ENCODE measurements at regions not wholly inside any gene's neighbourhood (a gene's known extent, or its start where the extent isn't known, plus 50 kb on each side); places are given as distances from the start of the nearest gene placed in this dataset.

GRCh38 chr1:14538335-14538734, 60.1 kb upstream of the KAZN start:
- no peaks in the 10 kb centered on the region for H3K27me3 ChIP-seq (replicated peaks; ENCODE audit: insufficient read depth, low read depth, low read length, poor library complexity)
- no TSS peak for BruUV-seq (replicated peaks)
- peaks cover 32% of the 10 kb centered on the region for H3K4me1 ChIP-seq (ENCODE audit: insufficient read depth, low read length, poor library complexity, severe bottlenecking)
- ChIA-PET POLR2A (ENCODE audit: low non-redundant PET) (no interaction called here), CTCF (no interaction called here)
- DNase-seq (ENCODE audit: low spot score): peak; percentile 44
- no peak overlapping the region for H3K4me3 ChIP-seq (ENCODE audit: low read depth, low read length, poor library complexity, severe bottlenecking)
- H3K27ac ChIP-seq (ENCODE audit: low read depth, low read length, poor library complexity, severe bottlenecking): no peak overlapping the region
- TF ChIP-seq EZH2 (IDR thresholded peaks at IDR 0.05; ENCODE audit: borderline replicate concordance, low read depth, low read length, poor library complexity, severe bottlenecking): no peak
- TF ChIP-seq CTCF (conservative IDR thresholded peaks at IDR 0.05; ENCODE audit: low read depth, low read length): peak; percentile 44
- no peaks in the 10 kb centered on the region for H3K36me3 ChIP-seq (ENCODE audit: insufficient read depth, low read length, poor library complexity, severe bottlenecking)
- H3K9me3 ChIP-seq (ENCODE audit: low read depth, low read length, poor library complexity, severe bottlenecking): no peaks in the 10 kb centered on the region
- intact Hi-C loops (cut with micrococcal nuclease; ENCODE audit: unreplicated experiment): loop anchor here (10.0 kb wide), 1 partner anchor 424 kb away; no protein-coding TSS in a partner anchor

GRCh38 chr1:14539309-14539708, 59.2 kb upstream of the KAZN start:
- no TSS peak for BruUV-seq (replicated peaks)
- Histone ChIP-seq H3K27ac (ENCODE audit: low read depth, low read length, poor library complexity, severe bottlenecking) (no peak overlapping the region), H3K4me3 (ENCODE audit: low read depth, low read length, poor library complexity, severe bottlenecking) (no peak overlapping the region), H3K36me3 (ENCODE audit: insufficient read depth, low read length, poor library complexity, severe bottlenecking) (no peaks in the 10 kb centered on the region), H3K27me3 (replicated peaks; ENCODE audit: insufficient read depth, low read depth, low read length, poor library complexity) (no peaks in the 10 kb centered on the region), H3K4me1 (ENCODE audit: insufficient read depth, low read length, poor library complexity, severe bottlenecking) (peaks cover 42% of the 10 kb centered on the region), H3K9me3 (ENCODE audit: low read depth, low read length, poor library complexity, severe bottlenecking) (no peaks in the 10 kb centered on the region)
- POLR2A ChIA-PET (ENCODE audit: low non-redundant PET): no interaction called here
- intact Hi-C loops (cut with micrococcal nuclease; ENCODE audit: unreplicated experiment): loop anchor here (10.0 kb wide), 1 partner anchor 425 kb away; no protein-coding TSS in a partner anchor
- no peak for TF ChIP-seq EZH2 (IDR thresholded peaks at IDR 0.05; ENCODE audit: borderline replicate concordance, low read depth, low read length, poor library complexity, severe bottlenecking)
- no peak for TF ChIP-seq CTCF (conservative IDR thresholded peaks at IDR 0.05; ENCODE audit: low read depth, low read length)
- DNase-seq (ENCODE audit: low spot score): no peak
- CTCF ChIA-PET: no interaction called here

GRCh38 chr1:14539953-14540563, 58.4 kb upstream of the KAZN start:
- POLR2A ChIA-PET (ENCODE audit: low non-redundant PET): no interaction called here

More at GRCh38 chr1:14539953-14540563, 58.4 kb upstream of the KAZN start:
- BruUV-seq (replicated peaks): no TSS peak
- H3K27ac ChIP-seq (ENCODE audit: low read depth, low read length, poor library complexity, severe bottlenecking): peak overlapping the region; percentile 3
- CTCF ChIA-PET: no interaction called here
- H3K27me3 ChIP-seq (replicated peaks; ENCODE audit: insufficient read depth, low read depth, low read length, poor library complexity): no peaks in the 10 kb centered on the region
- peak; percentile 91 for DNase-seq (ENCODE audit: low spot score)
- H3K36me3 ChIP-seq (ENCODE audit: insufficient read depth, low read length, poor library complexity, severe bottlenecking): no peaks in the 10 kb centered on the region
- H3K4me1 ChIP-seq (ENCODE audit: insufficient read depth, low read length, poor library complexity, severe bottlenecking): peaks cover 46% of the 10 kb centered on the region
- H3K9me3 ChIP-seq (ENCODE audit: low read depth, low read length, poor library complexity, severe bottlenecking): no peaks in the 10 kb centered on the region
- intact Hi-C loops (cut with micrococcal nuclease; ENCODE audit: unreplicated experiment): loop anchor here (10.0 kb wide), 1 partner anchor 425 kb away; no protein-coding TSS in a partner anchor
- no peak overlapping the region for H3K4me3 ChIP-seq (ENCODE audit: low read depth, low read length, poor library complexity, severe bottlenecking)
- TF ChIP-seq EZH2 (IDR thresholded peaks at IDR 0.05; ENCODE audit: borderline replicate concordance, low read depth, low read length, poor library complexity, severe bottlenecking) (no peak), CTCF (conservative IDR thresholded peaks at IDR 0.05; ENCODE audit: low read depth, low read length) (no peak)

All from A673 (cell line).